ENCODE measurements at regions not wholly inside any gene's neighbourhood (a gene's known extent, or its start where the extent isn't known, plus 50 kb on each side); places are given as distances from the start of the nearest gene placed in this dataset.

- H3K4me1 Mint-ChIP-seq, result no peaks in the 10 kb centered on the region
- no peaks in the 10 kb centered on the region for H3K36me3 Mint-ChIP-seq (ENCODE audit: low read depth)
- no peak for DNase-seq
- no peaks in the 10 kb centered on the region for H3K27me3 Mint-ChIP-seq
- intact Hi-C loops (cut with micrococcal nuclease), result no loop called here
- H3K27ac Mint-ChIP-seq, result no peak overlapping the region
- H3K4me3 Mint-ChIP-seq, result no peak overlapping the region
- peaks cover 6% of the 10 kb centered on the region for H3K9me3 Mint-ChIP-seq
These were observed 658.0 kb upstream of the NOX3 start for GRCh38 chr6:156113631-156114030.

- H3K27me3 Mint-ChIP-seq, result no peaks in the 10 kb centered on the region
- H3K27ac Mint-ChIP-seq, result no peak overlapping the region
- peaks cover 4% of the 10 kb centered on the region for H3K9me3 Mint-ChIP-seq
- no peaks in the 10 kb centered on the region for H3K36me3 Mint-ChIP-seq (ENCODE audit: low read depth)
- H3K4me3 Mint-ChIP-seq, result no peak overlapping the region
- DNase-seq, result no peak
- H3K4me1 Mint-ChIP-seq, result no peaks in the 10 kb centered on the region
- intact Hi-C loops (cut with micrococcal nuclease), result no loop called here
These were observed 656.3 kb upstream of the NOX3 start for GRCh38 chr6:156111913-156112312.

- intact Hi-C loops (cut with micrococcal nuclease), result no loop called here
- H3K27me3 Mint-ChIP-seq, result no peaks in the 10 kb centered on the region
- no peak for DNase-seq
- H3K36me3 Mint-ChIP-seq (ENCODE audit: low read depth), result no peaks in the 10 kb centered on the region
- no peak overlapping the region for H3K4me3 Mint-ChIP-seq
- H3K27ac Mint-ChIP-seq, result no peak overlapping the region
- no peaks in the 10 kb centered on the region for H3K4me1 Mint-ChIP-seq
- H3K9me3 Mint-ChIP-seq, result no peaks in the 10 kb centered on the region
These were observed 654.6 kb upstream of the NOX3 start for GRCh38 chr6:156110249-156110648.

GRCh38 chr6:156109713-156110112 lies 654.1 kb upstream of the NOX3 start:
- DNase-seq, result no peak
- H3K36me3 Mint-ChIP-seq (ENCODE audit: low read depth), result no peaks in the 10 kb centered on the region
- H3K27ac Mint-ChIP-seq, result no peak overlapping the region
- intact Hi-C loops (cut with micrococcal nuclease), result no loop called here
- H3K4me3 Mint-ChIP-seq, result no peak overlapping the region
- no peaks in the 10 kb centered on the region for H3K4me1 Mint-ChIP-seq
- H3K27me3 Mint-ChIP-seq, result no peaks in the 10 kb centered on the region
- H3K9me3 Mint-ChIP-seq, result no peaks in the 10 kb centered on the region

GRCh38 chr6:156107624-156108101 lies 652.0 kb upstream of the NOX3 start:
- intact Hi-C loops (cut with micrococcal nuclease), result no loop called here
- H3K4me1 Mint-ChIP-seq, result no peaks in the 10 kb centered on the region
- no peak for DNase-seq

GRCh38 chr6:156102129-156102528 lies 646.5 kb upstream of the NOX3 start:
- intact Hi-C loops (cut with micrococcal nuclease), result no loop called here
- Mint-ChIP-seq H3K4me1 (no peaks in the 10 kb centered on the region), H3K36me3 (ENCODE audit: low read depth) (no peaks in the 10 kb centered on the region), H3K9me3 (peaks cover 5% of the 10 kb centered on the region), H3K27ac (no peak overlapping the region), H3K4me3 (no peak overlapping the region), H3K27me3 (no peaks in the 10 kb centered on the region)
- no peak for DNase-seq

More at GRCh38 chr6:156107624-156108101, 652.0 kb upstream of the NOX3 start:
- no peak overlapping the region for H3K27ac Mint-ChIP-seq
- no peak overlapping the region for H3K4me3 Mint-ChIP-seq
- no peaks in the 10 kb centered on the region for H3K27me3 Mint-ChIP-seq
- H3K36me3 Mint-ChIP-seq (ENCODE audit: low read depth), result no peaks in the 10 kb centered on the region
- no peaks in the 10 kb centered on the region for H3K9me3 Mint-ChIP-seq

GRCh38 chr6:156098839-156099238 lies 643.2 kb upstream of the NOX3 start:
- no peaks in the 10 kb centered on the region for H3K27me3 Mint-ChIP-seq

GRCh38 chr6:156087487-156087886 lies 631.8 kb upstream of the NOX3 start:
- H3K9me3 Mint-ChIP-seq, result peaks cover 24% of the 10 kb centered on the region
- no peaks in the 10 kb centered on the region for H3K4me1 Mint-ChIP-seq
- DNase-seq, result no peak
- H3K4me3 Mint-ChIP-seq, result no peak overlapping the region
- no peaks in the 10 kb centered on the region for H3K36me3 Mint-ChIP-seq (ENCODE audit: low read depth)
- H3K27ac Mint-ChIP-seq, result no peak overlapping the region
- intact Hi-C loops (cut with micrococcal nuclease), result no loop called here
- H3K27me3 Mint-ChIP-seq, result no peaks in the 10 kb centered on the region

More at GRCh38 chr6:156098839-156099238, 643.2 kb upstream of the NOX3 start:
- H3K27ac Mint-ChIP-seq, result no peak overlapping the region
- no peaks in the 10 kb centered on the region for H3K36me3 Mint-ChIP-seq (ENCODE audit: low read depth)
- DNase-seq, result no peak
- intact Hi-C loops (cut with micrococcal nuclease), result no loop called here
- no peak overlapping the region for H3K4me3 Mint-ChIP-seq
- peaks cover 5% of the 10 kb centered on the region for H3K9me3 Mint-ChIP-seq
- H3K4me1 Mint-ChIP-seq, result no peaks in the 10 kb centered on the region

- H3K36me3 Mint-ChIP-seq (ENCODE audit: low read depth), result no peaks in the 10 kb centered on the region
- no peaks in the 10 kb centered on the region for H3K27me3 Mint-ChIP-seq
- H3K4me3 Mint-ChIP-seq, result no peak overlapping the region
- no peak overlapping the region for H3K27ac Mint-ChIP-seq
- no peaks in the 10 kb centered on the region for H3K4me1 Mint-ChIP-seq
- no peak for DNase-seq
- intact Hi-C loops (cut with micrococcal nuclease), result no loop called here
- peaks cover 3% of the 10 kb centered on the region for H3K9me3 Mint-ChIP-seq
These were observed 626.4 kb upstream of the NOX3 start for GRCh38 chr6:156082012-156082411.

- H3K27ac Mint-ChIP-seq, result no peak overlapping the region
- no peaks in the 10 kb centered on the region for H3K9me3 Mint-ChIP-seq
- H3K4me3 Mint-ChIP-seq, result no peak overlapping the region
- no peaks in the 10 kb centered on the region for H3K4me1 Mint-ChIP-seq
- no peak for DNase-seq
- intact Hi-C loops (cut with micrococcal nuclease), result no loop called here
- H3K36me3 Mint-ChIP-seq (ENCODE audit: low read depth), result no peaks in the 10 kb centered on the region
- H3K27me3 Mint-ChIP-seq, result no peaks in the 10 kb centered on the region
These were observed 624.7 kb upstream of the NOX3 start for GRCh38 chr6:156080371-156080770.

- Mint-ChIP-seq H3K27me3 (no peaks in the 10 kb centered on the region), H3K36me3 (ENCODE audit: low read depth) (no peaks in the 10 kb centered on the region), H3K9me3 (no peaks in the 10 kb centered on the region), H3K27ac (no peak overlapping the region), H3K4me1 (no peaks in the 10 kb centered on the region), H3K4me3 (no peak overlapping the region)
- DNase-seq, result no peak
- intact Hi-C loops (cut with micrococcal nuclease), result no loop called here
These were observed 613.2 kb upstream of the NOX3 start for GRCh38 chr6:156068881-156069280.

- Mint-ChIP-seq H3K27me3 (no peaks in the 10 kb centered on the region), H3K27ac (no peak overlapping the region), H3K9me3 (no peaks in the 10 kb centered on the region), H3K4me1 (no peaks in the 10 kb centered on the region), H3K36me3 (ENCODE audit: low read depth) (no peaks in the 10 kb centered on the region), H3K4me3 (no peak overlapping the region)
- no peak for DNase-seq
- intact Hi-C loops (cut with micrococcal nuclease), result no loop called here
These were observed 610.2 kb upstream of the NOX3 start for GRCh38 chr6:156065849-156066248.

- Mint-ChIP-seq H3K4me1 (no peaks in the 10 kb centered on the region), H3K27ac (no peak overlapping the region), H3K9me3 (peaks cover 5% of the 10 kb centered on the region), H3K4me3 (no peak overlapping the region), H3K36me3 (ENCODE audit: low read depth) (no peaks in the 10 kb centered on the region), H3K27me3 (no peaks in the 10 kb centered on the region)
- no peak for DNase-seq
- intact Hi-C loops (cut with micrococcal nuclease), result no loop called here
These were observed 606.5 kb upstream of the NOX3 start for GRCh38 chr6:156062091-156062563.

GRCh38 chr6:156061465-156061864 lies 605.8 kb upstream of the NOX3 start:
- Mint-ChIP-seq H3K27ac (no peak overlapping the region), H3K9me3 (peaks cover 9% of the 10 kb centered on the region), H3K4me3 (no peak overlapping the region), H3K27me3 (no peaks in the 10 kb centered on the region), H3K4me1 (no peaks in the 10 kb centered on the region), H3K36me3 (ENCODE audit: low read depth) (no peaks in the 10 kb centered on the region)
- intact Hi-C loops (cut with micrococcal nuclease), result no loop called here
- DNase-seq, result no peak

- Mint-ChIP-seq H3K36me3 (ENCODE audit: low read depth) (no peaks in the 10 kb centered on the region), H3K27me3 (no peaks in the 10 kb centered on the region), H3K4me3 (no peak overlapping the region), H3K27ac (no peak overlapping the region), H3K9me3 (peaks cover 10% of the 10 kb centered on the region), H3K4me1 (no peaks in the 10 kb centered on the region)
- intact Hi-C loops (cut with micrococcal nuclease), result no loop called here
- peak; percentile 34 for DNase-seq
These were observed 604.4 kb upstream of the NOX3 start for GRCh38 chr6:156060013-156060412.
